OCI-LY3 (cell line): ENCODE measurements at regions not wholly inside any gene's neighbourhood (a gene's known extent, or its start where the extent isn't known, plus 50 kb on each side); places are given as distances from the start of the nearest gene placed in this dataset.

Experiments used
- EZH2phosphoT487 ChIP-seq: fragments of 200-600 bp; shearing (Covaris generic); IDR thresholded peaks from 2 replicates; pipeline ENCODE4 v1.6.1; 2018; ENCODE audit warnings: antibody characterized with exemption, mixed run types, low read depth
- TF ChIP-seq, protein P1 (sequence below): fragments of 200-600, 300-600 bp; sonication (generic); IDR thresholded peaks from 2 replicates; pipeline ENCODE4 v1.5.1; 2014; ENCODE audit warnings: antibody characterized with exemption, low read length, low read depth

GRCh38 chr2:177029901-177030300, 182.7 kb upstream of the HNRNPA3 start:
- no peak for TF ChIP-seq EZH2phosphoT487
- TF ChIP-seq, protein P1, sequence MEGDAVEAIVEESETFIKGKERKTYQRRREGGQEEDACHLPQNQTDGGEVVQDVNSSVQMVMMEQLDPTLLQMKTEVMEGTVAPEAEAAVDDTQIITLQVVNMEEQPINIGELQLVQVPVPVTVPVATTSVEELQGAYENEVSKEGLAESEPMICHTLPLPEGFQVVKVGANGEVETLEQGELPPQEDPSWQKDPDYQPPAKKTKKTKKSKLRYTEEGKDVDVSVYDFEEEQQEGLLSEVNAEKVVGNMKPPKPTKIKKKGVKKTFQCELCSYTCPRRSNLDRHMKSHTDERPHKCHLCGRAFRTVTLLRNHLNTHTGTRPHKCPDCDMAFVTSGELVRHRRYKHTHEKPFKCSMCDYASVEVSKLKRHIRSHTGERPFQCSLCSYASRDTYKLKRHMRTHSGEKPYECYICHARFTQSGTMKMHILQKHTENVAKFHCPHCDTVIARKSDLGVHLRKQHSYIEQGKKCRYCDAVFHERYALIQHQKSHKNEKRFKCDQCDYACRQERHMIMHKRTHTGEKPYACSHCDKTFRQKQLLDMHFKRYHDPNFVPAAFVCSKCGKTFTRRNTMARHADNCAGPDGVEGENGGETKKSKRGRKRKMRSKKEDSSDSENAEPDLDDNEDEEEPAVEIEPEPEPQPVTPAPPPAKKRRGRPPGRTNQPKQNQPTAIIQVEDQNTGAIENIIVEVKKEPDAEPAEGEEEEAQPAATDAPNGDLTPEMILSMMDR: no peak
